Cardiac muscle cell (in vitro differentiated cells and primary cell): ENCODE measurements at regions not wholly inside any gene's neighbourhood (a gene's known extent, or its start where the extent isn't known, plus 50 kb on each side); places are given as distances from the start of the nearest gene placed in this dataset.

Experiments
- DNase-seq, 2 donors: peaks; one replicate each; pipeline versions ENCODE4 v3.0.0 to v3.0.0-alpha.2; 2010 to 2017; ENCODE audit warnings: low read depth in 1 of 2, low spot score in 1 of 2
- H3K27ac ChIP-seq: fragments of 200-600 bp; sonication (generic); 2 replicates; pipeline ENCODE4 v1.5.1; 2016
- H3K27me3 ChIP-seq: fragments of 200-600 bp; sonication (generic); 2 replicates; pipeline ENCODE4 v1.6.0; 2016; ENCODE audit warnings: control low read depth
- H3K36me3 ChIP-seq: fragments of 200-600 bp; sonication (generic); 2 replicates; pipeline ENCODE4 v1.5.1; 2016; ENCODE audit warnings: control low read depth
- H3K4me1 ChIP-seq: fragments of 200-600 bp; sonication (generic); 2 replicates; pipeline ENCODE4 v1.8.1; 2017; ENCODE audit warnings: low read depth, mild to moderate bottlenecking, mixed run types
- H3K4me3 ChIP-seq: fragments of 200-600 bp; sonication (generic); 2 replicates; pipeline ENCODE4 v1.5.1; 2016; ENCODE audit warnings: mild to moderate bottlenecking
- H3K9me3 ChIP-seq: fragments of 200-600 bp; sonication (generic); 2 replicates; pipeline ENCODE4 v1.5.1; 2017; ENCODE audit warnings: low read depth, mild to moderate bottlenecking, control low read depth
- TF ChIP-seq, protein P1 (sequence below): IDR thresholded peaks from 2 replicates; pipeline ENCODE4 v1.5.1; 2012; ENCODE audit warnings: low read depth, mild to moderate bottlenecking, low read length

DNA sequence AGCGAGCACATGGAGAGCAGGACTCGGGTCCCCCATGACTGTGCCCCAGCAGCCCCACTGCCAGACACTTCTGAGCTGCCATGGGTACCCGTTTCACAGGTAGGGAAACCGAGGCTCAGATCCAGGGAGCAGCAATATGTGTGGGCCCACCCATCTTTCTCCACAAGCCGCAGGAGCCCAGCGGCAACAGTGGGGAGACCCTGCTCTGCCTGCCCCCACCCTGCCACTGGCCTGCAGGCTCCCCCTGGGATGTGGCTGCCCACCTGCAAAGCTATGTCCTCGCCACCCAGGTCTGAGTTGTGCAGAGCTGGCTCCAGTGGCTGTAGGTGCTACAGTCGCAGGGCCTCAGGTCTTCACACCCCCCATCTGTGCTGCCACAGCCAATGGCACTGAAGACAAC lies 50.6 kb upstream of the C1QTNF9B start:
- Histone ChIP-seq H3K36me3 (no peaks in the 10 kb centered on the region), H3K4me1 (no peaks in the 10 kb centered on the region), H3K9me3 (no peaks in the 10 kb centered on the region), H3K27ac (no peak overlapping the region), H3K27me3 (no peaks in the 10 kb centered on the region), H3K4me3 (no peak overlapping the region)
- no peak for DNase-seq
- TF ChIP-seq, protein P1, sequence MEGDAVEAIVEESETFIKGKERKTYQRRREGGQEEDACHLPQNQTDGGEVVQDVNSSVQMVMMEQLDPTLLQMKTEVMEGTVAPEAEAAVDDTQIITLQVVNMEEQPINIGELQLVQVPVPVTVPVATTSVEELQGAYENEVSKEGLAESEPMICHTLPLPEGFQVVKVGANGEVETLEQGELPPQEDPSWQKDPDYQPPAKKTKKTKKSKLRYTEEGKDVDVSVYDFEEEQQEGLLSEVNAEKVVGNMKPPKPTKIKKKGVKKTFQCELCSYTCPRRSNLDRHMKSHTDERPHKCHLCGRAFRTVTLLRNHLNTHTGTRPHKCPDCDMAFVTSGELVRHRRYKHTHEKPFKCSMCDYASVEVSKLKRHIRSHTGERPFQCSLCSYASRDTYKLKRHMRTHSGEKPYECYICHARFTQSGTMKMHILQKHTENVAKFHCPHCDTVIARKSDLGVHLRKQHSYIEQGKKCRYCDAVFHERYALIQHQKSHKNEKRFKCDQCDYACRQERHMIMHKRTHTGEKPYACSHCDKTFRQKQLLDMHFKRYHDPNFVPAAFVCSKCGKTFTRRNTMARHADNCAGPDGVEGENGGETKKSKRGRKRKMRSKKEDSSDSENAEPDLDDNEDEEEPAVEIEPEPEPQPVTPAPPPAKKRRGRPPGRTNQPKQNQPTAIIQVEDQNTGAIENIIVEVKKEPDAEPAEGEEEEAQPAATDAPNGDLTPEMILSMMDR, result no peak

DNA sequence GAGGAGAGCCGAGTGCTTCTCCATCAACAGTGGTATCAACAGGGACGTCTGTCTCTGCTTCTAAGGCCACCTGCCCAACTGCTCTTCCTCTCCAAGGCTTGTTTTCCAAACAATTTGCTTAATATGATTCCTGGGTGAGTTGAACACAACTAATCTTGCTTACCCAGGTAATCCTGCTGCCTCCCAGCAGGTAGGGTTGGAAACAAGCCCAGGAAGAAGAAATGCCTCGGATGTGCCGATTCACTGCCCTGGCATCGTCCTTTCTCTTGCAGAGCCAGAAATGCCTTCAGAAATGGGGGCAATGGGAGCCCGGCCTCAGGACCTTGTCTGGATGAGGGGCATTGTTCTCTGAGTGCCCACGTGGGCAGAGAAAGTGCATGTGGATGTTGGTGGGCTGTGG lies 51.9 kb upstream of the C1QTNF9B start:
- Histone ChIP-seq H3K9me3 (no peaks in the 10 kb centered on the region), H3K27me3 (no peaks in the 10 kb centered on the region), H3K27ac (no peak overlapping the region), H3K4me3 (no peak overlapping the region), H3K36me3 (no peaks in the 10 kb centered on the region), H3K4me1 (no peaks in the 10 kb centered on the region)
- TF ChIP-seq, protein P1, result no peak
- no peak for DNase-seq

DNA sequence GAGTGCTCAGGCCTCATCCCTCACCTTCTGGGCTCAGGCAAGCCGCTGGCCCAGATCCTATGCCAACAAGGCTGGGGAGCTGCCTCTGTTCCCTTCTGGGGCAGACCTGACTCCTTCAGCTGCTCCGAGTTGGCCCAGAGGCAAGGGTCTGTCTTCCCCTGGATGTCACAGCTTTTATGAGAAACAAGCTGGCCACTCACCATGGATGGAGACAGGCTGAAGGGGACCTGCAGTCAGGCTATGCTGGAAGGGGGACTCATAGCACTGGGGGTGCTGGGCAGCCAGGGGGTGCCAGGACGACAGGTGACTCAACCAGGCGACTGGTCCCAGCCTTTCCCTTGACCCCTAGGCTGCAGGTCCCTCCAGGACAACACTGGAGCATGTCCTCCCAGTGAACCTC lies 52.4 kb upstream of the C1QTNF9B start:
- TF ChIP-seq, protein P1, result no peak
- Histone ChIP-seq H3K27ac (no peak overlapping the region), H3K36me3 (no peaks in the 10 kb centered on the region), H3K4me1 (no peaks in the 10 kb centered on the region), H3K4me3 (no peak overlapping the region), H3K9me3 (no peaks in the 10 kb centered on the region), H3K27me3 (no peaks in the 10 kb centered on the region)
- no peak for DNase-seq

DNA sequence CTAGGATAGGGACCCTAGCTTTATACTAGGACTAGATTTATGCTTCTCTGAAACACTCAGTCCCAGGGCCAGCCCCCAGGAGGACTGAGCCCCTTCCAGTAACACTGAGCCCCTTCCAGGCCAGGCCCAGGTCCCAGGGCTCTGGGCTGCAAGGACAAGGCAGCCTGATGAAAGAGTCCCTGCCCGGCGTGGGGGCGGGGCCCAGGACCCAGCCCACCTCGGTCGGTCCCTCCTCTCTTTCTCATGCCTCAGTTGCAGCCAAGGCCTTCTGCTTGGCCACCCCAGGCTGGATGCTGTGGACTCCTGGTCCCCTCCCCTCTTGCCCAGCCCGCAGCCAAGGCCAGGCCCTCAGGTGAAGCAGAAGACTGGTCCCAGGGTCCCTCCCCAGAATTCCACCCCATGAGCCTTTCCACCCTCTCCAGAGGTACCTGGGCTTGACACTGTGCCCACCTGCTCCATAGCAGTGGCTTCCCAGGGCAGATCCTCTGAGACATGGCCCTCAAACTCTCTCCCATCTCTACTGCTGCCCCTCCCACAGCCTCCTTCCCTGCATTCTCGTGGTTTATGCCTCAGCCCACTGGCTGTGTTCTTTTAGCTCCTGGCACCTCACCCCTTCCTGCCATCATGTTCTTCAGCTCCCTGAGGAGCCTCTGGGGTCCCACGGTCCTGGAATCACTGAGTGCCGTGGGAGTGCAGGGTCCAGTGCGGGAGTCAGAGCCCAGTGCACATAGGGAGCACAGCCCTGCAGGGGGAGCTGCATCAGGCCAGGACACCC lies 53.6 kb upstream of the C1QTNF9B start:
- Histone ChIP-seq H3K4me1 (no peaks in the 10 kb centered on the region), H3K4me3 (no peak overlapping the region), H3K36me3 (no peaks in the 10 kb centered on the region), H3K27ac (no peak overlapping the region), H3K9me3 (no peaks in the 10 kb centered on the region), H3K27me3 (no peaks in the 10 kb centered on the region)
- TF ChIP-seq, protein P1, result peak; percentile 15
- no peak for DNase-seq

DNA sequence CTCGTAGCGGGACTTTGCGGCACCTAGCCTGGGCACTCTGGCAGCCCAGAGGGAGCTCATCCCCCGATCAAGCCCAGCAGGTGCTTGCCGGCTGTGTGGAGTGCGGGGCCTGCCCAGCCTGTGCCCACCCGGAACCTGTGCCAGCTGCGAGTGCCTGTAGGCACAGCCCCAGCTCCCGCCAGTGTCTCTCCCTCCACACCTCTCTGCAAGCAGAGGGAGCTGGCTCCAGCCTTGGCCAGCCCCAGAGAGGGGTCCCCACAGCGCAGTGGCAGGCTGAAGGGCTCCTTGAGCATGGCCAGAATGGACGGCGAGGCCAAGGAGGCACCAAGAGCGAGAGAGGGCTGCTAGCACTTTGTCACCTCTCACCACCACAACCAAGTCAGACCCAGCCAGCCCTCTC lies 55.5 kb upstream of the C1QTNF9B start:
- Histone ChIP-seq H3K27ac (no peak overlapping the region), H3K4me1 (peaks cover 1% of the 10 kb centered on the region), H3K27me3 (no peaks in the 10 kb centered on the region), H3K4me3 (no peak overlapping the region), H3K36me3 (no peaks in the 10 kb centered on the region), H3K9me3 (no peaks in the 10 kb centered on the region)
- no peak for DNase-seq
- TF ChIP-seq, protein P1, result no peak
